Stimulated activated CD4-positive, alpha-beta T cell treated with anti-CD3 and anti-CD28 coated beads, Interleukin-1b, Interleukin-23, amount 100 ng/mL, for 48 hours (primary cell): ENCODE measurements at regions not wholly inside any gene's neighbourhood (a gene's known extent, or its start where the extent isn't known, plus 50 kb on each side); places are given as distances from the start of the nearest gene placed in this dataset.
"Not testable (repeated sequence)": the region's sequence is repeated elsewhere in the genome, so short reads cannot be mapped to it uniquely, and the experiment has no call there.

Source experiments
- DNase-seq: peaks from one replicate; pipeline ENCODE4 v3.0.0-alpha.2; 2020

DNA sequence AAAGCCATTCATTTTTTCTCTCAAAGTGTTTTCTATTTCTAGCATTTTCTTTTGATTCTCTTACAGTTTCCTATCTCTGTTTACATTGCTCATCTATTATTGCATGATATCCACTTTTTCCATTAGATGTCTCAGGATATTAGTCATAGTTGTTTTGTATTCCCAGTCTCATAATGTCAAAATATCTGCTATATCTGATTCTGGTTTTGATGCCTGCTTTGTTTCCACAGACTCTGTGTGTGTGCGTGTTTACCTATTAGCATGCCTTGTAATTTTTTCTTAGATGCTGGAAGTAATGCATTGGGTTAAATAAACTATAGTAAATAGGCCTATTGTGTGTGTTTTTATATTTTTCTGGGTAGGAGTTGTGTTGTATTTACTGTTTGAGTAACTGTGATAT lies 1126.3 kb downstream of the SORCS1 start:
- no peak for DNase-seq

DNA sequence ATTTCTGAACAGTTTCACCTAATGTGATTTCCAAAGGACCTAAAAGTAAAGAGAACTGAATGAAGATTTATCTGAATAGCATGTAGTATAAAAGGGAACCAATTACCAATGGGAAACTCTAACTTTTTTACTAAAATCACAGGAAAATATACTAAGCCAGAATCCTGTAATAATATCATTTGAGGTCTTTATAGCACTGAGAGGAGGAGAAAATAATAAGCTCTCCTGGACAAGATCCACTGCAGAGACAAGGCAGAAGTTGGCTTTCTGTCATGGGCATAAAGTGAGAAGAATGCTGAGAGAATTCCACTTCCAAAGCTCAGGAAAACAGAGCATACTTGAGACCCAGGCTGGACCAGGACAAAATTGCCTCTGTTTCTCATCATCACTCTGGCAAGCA lies 1131.4 kb downstream of the SORCS1 start:
- DNase-seq = no peak

DNA sequence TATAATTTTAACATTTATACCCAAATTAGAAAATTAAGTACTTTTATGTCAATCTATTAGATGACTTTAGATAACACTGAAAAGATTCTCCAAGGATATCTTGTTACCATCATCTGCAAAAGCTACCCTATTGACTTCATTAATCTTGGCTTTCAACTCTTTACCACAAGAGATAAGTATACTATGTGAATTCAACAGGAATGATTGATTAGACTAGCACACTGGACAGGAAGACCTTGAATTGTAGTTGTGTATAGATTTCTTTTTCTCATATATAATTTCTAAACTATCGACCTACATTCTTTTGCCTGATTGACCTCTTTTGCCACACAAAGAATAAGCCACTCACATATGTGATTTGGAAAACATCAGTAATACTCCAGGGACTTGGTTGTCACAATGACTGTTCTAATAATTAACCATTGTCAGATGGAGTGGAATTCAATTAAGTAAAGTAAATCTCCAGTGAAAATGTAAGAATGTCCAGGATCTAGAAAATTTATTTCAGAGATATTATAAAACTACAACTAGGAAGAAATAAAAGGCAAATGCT lies 1132.0 kb downstream of the SORCS1 start:
- DNase-seq = no peak

DNA sequence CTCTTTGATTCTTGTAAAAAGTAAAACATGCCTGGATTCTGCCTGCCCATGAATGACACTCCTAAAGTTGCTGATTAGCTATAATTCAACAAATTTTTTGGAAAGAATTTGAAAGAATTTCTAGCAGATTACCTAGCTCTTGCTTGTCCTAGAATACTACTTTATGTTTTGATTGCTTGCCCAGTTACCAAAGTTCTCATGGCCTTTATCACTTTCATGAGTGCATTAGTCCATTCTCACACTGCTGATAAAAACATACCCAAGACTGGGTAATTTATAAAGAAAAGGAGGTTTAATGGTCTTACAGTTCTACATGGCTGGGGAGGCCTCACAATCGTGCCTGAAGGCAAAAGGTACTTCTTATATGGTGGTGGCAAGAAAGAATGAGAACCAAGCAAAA lies 1137.3 kb downstream of the SORCS1 start:
- DNase-seq = no peak

DNA sequence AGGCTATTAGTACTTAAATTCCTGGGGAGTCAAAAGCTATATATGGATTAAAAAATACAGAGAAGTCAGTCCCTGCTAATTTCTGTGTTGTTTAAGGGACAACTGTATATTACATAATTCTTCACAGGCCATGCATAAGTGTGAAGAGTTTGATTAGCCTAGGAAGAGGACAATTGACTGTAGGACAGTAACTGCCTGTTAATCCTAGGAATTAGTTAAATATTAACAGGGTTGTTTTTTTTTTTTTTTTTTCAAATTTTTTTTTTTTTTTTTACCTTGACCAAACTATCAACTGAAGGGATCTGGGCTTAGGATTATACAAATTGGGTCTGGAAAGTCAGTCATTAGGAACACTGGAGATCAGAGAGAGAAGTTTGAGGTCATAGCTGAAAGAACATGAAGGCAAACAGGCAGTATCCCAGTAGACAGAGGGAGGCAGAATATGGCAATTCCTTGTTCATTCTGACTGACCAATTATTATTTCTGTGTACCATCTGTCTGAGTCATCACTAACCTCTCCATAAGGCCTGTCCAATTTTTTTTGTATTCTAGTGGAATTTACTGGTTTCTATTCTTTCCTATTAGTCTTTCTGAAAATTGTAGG lies 1139.2 kb downstream of the SORCS1 start:
- DNase-seq = no peak

DNA sequence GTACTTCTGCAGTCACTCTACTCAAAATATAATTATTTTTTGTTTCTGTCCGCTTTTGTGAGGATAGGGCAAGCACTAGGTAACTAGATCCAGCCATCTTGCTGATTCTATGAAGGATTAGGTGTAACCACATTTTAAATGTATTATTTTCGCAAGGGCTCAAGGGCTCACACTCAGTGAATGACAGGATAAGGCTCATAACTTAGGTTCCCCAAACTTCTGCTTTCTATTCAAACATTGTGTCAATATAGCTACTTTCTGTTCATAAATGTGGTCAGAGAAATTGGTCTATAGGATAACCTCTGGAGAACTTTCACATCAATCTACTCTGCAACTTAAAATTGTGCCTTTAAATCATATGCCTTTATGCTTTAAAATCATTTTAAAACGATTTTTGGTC lies 1141.2 kb downstream of the SORCS1 start:
- DNase-seq = no peak

DNA sequence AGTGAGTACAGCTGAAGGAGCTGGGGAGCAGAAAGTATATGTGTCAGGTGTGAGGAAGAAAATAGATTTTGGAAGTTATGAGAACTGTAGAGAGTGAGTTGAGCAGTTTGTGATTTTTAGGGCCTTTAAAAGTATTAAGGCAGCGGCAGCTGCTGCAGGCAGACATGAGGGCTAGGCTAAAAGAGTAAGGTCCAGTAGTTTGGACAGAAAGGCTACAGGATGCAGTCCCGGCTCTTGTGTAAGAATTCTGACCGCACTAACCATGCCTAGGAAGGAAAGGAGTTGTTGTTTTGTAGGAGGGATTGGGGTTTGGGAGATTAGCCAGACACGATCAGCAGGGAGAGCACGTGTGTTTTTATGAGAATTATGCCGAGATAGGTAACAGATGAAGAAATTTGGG lies 1144.9 kb downstream of the SORCS1 start:
- DNase-seq = not testable (repeated sequence)

DNA sequence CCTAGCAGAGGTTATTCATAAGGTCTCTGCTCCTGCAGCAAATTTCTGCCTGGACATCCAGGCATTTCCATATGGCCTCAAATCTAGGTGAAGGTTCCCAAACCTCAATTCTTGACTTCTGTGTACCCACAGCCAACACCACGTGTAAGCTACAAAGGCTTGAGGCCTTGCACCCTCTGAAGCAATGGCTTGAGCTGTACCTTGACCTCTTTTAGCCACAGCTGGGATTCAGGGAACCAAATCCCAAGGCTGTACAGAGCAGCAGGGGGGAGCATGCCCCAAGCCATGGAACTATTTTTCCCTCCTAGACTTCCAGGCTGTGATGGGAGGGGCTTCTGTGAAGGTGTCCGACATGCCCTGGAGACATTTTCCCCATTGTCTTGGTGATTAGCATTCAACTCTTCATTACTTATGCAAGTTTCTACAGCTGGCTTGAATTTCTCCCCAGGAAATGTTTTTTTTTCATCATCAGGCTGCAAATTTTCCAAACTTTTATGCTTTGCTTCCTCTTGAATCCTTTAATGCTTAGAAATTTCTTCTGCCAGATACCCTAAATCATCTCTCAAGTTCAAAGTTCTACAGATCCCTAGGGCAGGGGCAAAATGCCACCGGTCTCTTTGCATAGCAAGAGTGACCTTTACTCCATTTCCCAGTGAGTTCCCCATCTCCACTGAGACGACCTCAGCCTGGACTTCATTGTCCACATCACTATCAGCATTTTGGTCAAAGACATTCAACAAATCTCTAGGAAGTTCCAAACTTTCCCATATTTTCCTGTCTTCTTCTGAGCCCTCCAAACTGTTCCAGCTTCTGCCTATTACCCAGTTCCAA lies 1148.9 kb downstream of the SORCS1 start:
- not testable (repeated sequence) for DNase-seq

DNA sequence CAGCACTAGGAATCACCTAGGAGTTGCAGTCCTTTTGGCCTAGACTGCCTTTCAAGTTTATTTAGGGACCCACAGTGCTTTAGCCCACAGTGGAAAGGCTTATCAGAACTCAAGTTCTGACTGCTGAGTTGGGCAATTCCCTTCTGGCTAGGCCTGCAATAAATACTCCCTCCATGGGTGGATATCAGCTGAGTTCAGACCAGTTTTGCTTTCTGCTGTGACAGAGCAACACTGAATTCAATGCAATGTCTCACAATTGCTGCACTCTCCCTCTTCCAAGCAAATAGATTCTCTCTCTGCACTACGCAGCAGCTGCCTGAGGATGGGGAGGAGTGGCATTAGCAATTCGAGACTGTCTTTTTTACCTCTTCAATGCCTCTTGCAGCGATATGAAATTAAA lies 1153.3 kb downstream of the SORCS1 start:
- DNase-seq = no peak

DNA sequence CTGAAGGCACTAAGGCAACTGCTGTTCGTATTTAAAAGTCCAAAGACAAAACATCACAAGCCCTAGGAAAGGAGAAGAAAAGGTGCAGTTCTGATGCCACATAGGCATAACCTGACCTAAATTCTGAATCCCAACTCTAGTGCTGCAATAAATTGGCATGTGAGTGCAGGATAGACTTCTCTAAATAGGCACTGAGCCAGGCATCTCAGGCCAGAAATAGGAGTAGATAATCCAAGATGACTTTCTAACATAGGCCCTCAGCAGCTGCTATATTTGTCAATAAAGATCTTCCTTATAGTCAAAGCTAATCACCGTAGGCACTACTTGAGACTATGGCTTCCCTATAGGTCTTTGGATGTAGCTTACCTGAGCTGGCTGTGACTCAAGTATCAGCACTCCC lies 1163.8 kb downstream of the SORCS1 start:
- DNase-seq = no peak

DNA sequence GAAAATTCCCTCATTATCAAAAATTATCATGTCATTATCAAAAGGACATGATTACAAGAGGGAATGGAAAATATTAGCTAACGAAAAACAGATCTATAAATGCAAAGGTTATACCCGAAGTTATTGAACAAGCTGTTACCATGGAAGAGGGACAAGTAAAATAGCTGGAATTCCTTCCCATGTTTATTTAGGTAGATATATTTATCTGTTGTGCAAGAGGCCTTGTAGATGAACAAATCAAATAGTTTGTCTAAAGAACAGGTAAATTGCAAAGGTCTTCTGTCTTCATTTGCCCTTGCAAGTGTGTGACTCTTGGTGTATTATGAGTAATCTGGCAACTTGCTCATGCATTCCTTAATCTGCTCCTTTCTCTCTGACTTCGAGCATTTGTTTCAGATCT lies 1170.9 kb downstream of the SORCS1 start:
- DNase-seq = no peak

DNA sequence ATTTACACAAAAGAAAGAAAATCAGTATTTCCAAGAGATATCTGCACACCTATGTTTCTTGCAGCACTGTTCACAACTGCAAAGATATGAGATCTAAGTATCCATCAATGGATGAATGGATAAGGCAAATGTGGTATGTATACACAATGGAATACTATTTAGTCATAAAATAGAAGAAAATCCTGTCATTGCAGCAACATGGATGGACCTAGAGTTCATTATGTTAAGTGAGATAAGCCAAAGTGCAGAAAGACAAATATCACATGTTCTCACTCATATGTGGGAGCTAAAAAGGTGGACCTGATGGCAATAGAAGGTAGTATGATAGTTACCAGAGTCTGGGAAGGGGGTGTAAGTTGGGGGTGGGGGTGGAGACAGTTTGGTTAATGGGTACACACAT lies 1171.6 kb downstream of the SORCS1 start:
- no peak for DNase-seq

DNA sequence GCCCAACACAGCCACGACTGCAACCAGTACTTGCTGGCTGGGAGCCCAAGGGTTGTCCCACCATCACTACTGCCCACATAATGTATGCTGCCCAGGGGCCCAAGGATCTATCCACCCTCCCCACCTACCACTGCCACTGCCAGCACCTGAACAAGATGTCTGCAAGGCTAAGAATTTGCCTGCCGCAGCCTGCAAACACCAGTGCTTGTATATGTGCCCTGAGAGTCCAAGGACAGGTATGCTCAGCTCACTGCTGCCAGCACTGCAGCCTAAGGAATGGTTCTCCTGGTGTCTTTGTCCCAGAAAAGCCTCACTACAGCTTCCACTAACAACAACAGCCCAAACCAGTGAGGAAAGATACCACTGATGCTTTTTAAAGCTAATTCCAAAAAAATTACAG lies 1174.0 kb downstream of the SORCS1 start:
- DNase-seq = no peak

DNA sequence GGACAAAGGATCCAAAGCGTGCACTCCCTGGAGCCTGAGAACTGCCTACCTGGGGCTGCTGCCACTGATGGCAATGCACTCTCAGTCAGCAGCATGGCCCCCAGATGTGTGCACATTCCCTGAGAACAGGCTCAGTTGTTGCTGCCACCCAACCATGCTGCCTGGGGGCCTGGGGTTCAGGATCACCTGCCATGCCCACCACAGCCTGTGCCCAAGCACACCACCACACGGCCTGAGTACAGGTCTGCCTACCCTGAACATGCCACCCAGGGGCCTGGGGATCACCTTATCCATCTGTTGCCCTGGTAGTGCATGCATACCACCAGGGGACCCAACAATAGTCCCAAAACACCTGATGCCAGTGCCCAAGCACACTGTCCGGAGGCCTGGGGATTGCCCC lies 1174.5 kb downstream of the SORCS1 start:
- DNase-seq = no peak

DNA sequence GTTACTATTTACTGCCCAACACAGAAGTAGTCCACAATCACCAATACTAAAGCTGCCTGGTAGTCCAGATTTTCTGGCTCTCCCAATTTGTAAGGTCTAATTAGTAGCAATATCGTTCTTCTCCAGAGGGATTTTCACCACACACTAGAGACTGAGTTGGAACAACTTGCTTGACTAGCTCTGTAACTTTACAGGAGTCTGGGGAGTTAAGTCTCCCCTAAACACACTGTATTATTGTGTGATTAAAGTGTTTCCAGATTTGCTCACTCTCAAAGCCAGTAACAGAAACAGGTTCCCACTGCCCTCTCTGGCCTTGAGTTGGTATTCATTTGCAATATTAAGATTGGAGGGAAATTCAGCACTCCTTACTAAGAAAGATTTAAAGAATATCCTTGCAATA lies 1175.7 kb downstream of the SORCS1 start:
- no peak for DNase-seq

DNA sequence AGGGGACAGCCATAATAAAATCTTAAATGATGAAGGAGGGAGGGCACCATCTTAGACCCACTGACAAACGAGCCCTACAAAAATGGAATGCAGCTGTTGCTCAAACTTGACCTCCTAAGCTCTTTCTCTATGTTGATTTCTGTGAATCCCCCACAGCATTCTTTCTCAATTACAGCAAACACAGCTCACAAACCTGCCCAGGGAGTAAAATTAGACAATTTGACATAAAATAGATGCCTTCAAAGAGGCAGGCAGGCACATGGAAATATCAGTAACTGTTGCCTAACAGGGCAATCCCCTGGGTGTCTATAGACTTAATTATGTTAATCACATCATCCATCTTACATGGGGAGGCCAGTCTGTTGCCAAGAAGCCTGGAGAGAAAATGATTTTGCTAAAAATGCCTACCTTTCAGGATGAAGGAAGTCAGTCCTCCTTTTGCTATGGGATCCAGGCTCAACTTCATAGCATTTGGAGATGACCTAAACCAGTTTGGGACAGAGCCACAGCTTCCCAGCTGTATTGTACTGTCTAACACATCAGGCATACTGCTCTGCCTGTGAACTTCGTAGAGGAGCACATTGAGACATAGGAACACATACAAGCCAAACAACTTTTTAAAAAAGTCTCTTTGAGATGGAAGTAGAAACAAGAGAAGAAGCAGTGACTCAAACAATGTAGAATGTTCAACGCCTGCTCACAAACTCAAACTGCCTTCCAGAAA lies 1177.4 kb downstream of the SORCS1 start:
- no peak for DNase-seq

DNA sequence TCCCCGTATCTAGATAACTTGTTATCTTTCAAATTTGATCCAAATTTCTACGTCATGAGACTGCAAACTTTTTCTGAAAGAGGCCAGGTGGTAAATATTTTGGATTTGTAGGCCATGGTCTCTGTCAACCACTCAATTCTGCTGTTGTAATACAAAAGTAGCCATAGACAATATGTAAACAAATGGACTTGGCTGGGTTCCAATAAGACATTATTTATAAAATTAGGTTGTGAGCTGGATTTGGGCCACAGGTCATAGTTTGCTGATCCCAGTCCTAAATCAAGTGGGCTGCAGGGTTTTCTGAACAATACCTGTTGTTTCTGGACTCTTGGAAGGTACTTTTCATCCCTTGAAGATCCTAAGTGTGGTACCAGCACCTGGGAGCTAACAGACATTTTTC lies 1178.0 kb downstream of the SORCS1 start:
- DNase-seq = no peak

DNA sequence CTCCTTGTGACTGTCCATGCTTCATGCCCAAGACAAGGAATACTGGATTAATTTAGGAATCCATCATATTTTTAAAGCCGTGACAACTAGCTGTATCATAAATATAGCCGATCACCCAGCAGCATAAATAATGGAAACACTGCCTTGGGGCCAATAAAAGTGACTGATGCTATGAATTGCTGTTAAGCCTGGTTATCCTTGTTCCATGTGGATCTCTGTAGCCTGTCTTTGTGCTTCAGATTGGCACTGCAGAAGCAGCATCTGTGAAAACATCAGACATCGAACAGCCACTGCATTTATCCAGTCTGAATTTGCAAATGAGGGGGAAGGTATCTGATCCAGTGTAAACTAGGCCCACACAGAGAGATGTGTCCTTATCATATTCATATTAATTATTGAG lies 1181.8 kb downstream of the SORCS1 start:
- DNase-seq = no peak

DNA sequence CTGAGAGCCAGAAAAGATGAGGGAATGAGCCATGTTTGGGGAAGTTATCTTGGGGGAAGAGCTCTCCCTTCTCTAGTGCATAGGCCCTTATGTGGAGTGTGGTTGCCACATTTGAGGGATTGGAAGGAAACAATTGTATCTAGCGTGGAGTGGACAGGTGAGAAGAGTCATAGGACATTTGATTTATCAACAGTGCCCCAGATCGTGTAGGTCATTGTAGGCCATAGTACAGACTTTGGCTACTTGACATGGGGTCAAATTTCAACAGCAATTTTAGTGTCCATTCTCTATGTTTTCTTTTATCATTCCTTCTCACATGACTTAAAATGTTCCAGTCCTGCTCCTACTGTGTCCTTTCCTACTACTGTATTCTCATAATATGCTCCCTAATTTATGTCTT lies 1182.8 kb downstream of the SORCS1 start:
- DNase-seq = no peak

DNA sequence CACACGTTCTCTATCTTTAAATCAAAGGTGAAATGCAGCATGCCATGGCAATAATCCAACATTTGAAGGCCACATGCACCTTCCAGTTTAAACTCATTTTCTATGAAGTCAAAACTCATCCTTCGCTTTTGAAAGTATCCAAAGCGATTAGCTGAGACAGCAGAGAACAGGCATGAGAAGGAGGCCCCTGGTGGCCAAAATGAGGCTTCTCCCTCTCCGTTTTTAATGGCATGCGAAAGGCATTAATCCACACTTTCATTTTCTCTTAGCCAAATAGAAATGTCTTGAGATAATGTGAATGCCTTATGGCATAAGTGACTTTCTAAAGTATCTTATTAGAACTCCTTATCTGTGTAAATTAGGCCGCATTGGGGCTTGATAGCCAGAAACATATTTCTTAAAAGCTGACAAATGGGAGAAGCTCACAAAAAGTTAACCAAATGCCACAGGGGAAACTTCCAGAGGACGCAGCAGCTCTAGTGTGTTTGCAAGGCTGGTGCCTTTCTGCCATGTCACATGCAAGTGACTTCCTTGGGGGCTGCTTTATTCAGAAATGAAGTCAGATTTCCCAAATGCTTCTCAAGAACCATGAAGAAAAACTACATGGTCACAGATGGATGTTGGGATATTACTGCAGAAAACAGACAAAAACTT lies 1189.6 kb downstream of the SORCS1 start:
- no peak for DNase-seq

DNA sequence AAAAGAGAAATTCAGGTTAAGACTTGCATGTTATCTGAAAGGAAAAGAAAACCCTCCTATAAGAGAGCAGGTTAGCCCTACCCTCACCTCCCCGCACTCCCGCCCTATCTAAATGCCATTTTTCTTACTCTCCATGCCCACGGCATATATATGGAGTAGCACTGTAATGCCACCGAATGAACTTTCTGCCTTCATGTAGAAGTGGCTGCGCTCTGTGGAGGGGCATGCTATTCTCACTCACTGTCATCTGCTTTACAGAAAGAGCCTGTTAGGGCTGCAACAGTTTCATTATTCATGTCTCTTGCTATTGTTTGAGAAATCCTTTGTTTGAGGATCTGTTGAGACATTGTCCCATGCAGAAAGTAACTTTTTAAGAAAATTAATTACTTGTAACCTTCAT lies 1190.6 kb downstream of the SORCS1 start:
- DNase-seq = no peak

DNA sequence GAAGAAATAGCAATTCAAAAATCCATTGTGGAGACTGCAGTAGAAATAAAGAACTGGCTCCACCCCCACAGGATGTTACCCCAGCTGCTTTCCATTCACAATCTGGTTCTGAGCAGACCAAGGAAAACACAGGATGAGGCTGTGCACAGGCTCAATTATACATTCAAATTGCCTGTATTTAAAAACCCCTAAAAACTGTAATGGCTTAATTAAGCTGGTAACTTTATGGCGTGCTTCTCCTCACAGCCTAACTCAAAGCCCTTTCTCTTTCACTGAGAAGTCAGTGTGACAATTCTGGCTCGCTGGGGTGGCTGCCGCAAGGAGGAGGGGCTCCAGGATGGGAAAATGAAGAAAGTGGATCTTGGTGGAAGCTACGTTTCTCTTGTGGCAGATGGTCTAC lies 1191.1 kb downstream of the SORCS1 start:
- DNase-seq = no peak

DNA sequence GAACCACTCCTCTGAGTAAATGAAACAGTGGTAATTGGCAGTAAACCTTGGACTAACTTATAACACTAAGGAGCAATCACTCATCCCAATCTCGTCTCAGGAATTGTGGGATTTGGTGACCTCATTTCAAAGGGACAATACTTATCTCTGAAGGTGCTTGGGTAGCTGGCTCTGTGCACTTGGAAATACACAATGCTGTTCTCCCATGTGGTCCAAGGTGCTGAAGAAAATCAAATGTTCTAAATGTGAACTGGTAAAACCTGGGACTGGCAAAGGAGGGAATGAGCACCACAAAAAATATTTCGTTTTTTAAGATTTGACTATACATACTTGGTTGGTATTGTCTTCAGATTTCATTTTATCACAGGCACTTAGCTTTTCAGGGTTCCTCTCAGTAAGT lies 1193.0 kb downstream of the SORCS1 start:
- no peak for DNase-seq
